HL-60/S4 (cell line): ENCODE measurements at regions not wholly inside any gene's neighbourhood (a gene's known extent, or its start where the extent isn't known, plus 50 kb on each side); places are given as distances from the start of the nearest gene placed in this dataset.
"Not testable (repeated sequence)": the region's sequence is repeated elsewhere in the genome, so short reads cannot be mapped to it uniquely, and the experiment has no call there.

ENCODE experiments used
- in situ Hi-C: fragments of 300-500 bp; cut with MboI; formaldehyde crosslinking; loops from 2 replicates; pipeline ENCODE4 v1.14.3; 2022; ENCODE audit warnings: low sequenced_read_pairs

- in situ Hi-C loops, result loop anchor here (25.0 kb wide), 1 partner anchor 430 kb away; no protein-coding TSS in a partner anchor
Measured at GRCh38 chr12:59407799-59408198, 188.0 kb upstream of the SLC16A7 start.

GRCh38 chr12:59405992-59406391 is 189.8 kb upstream of the SLC16A7 start:
- in situ Hi-C loops, result loop anchor here (25.0 kb wide), 1 partner anchor 431 kb away; no protein-coding TSS in a partner anchor

GRCh38 chr12:59404109-59404650 is 191.6 kb upstream of the SLC16A7 start:
- in situ Hi-C loops, result loop anchor here (25.0 kb wide), 1 partner anchor 433 kb away; no protein-coding TSS in a partner anchor

- in situ Hi-C loops, result loop anchor here (25.0 kb wide), 1 partner anchor 434 kb away; no protein-coding TSS in a partner anchor
Measured at GRCh38 chr12:59403259-59403932, 192.4 kb upstream of the SLC16A7 start.

- in situ Hi-C loops, result loop anchor here (25.0 kb wide), 1 partner anchor 435 kb away; no protein-coding TSS in a partner anchor
Measured at GRCh38 chr12:59401862-59402261, 194.0 kb upstream of the SLC16A7 start.

- in situ Hi-C loops, result no loop called here
Measured at GRCh38 chr12:59398164-59398563, 197.7 kb upstream of the SLC16A7 start.

- in situ Hi-C loops, result no loop called here
Measured at GRCh38 chr12:59396919-59397318, 198.9 kb upstream of the SLC16A7 start.

GRCh38 chr12:59396519-59396918 is 199.3 kb upstream of the SLC16A7 start:
- in situ Hi-C loops, result no loop called here

- in situ Hi-C loops, result not testable (repeated sequence)
Measured at GRCh38 chr12:59395310-59395709, 200.5 kb upstream of the SLC16A7 start.

GRCh38 chr12:59393506-59393905 is 202.3 kb upstream of the SLC16A7 start:
- in situ Hi-C loops, result no loop called here

- in situ Hi-C loops, result no loop called here
Measured at GRCh38 chr12:59389968-59390576, 205.8 kb upstream of the SLC16A7 start.

- in situ Hi-C loops, result no loop called here
Measured at GRCh38 chr12:59388694-59389093, 207.1 kb upstream of the SLC16A7 start.

GRCh38 chr12:59388176-59388575 is 207.7 kb upstream of the SLC16A7 start:
- in situ Hi-C loops, result no loop called here

- in situ Hi-C loops, result no loop called here
Measured at GRCh38 chr12:59386236-59386635, 209.6 kb upstream of the SLC16A7 start.

- in situ Hi-C loops, result no loop called here
Measured at GRCh38 chr12:59383079-59383822, 212.6 kb upstream of the SLC16A7 start.

GRCh38 chr12:59382282-59383078 is 213.3 kb upstream of the SLC16A7 start:
- in situ Hi-C loops, result no loop called here

GRCh38 chr12:59381106-59381505 is 214.7 kb upstream of the SLC16A7 start:
- in situ Hi-C loops, result no loop called here

- in situ Hi-C loops, result no loop called here
Measured at GRCh38 chr12:59375633-59376032, 220.2 kb upstream of the SLC16A7 start.

GRCh38 chr12:59374783-59375182 is 221.0 kb upstream of the SLC16A7 start:
- in situ Hi-C loops, result no loop called here

- in situ Hi-C loops, result no loop called here
Measured at GRCh38 chr12:59372956-59373355, 222.9 kb upstream of the SLC16A7 start.

GRCh38 chr12:59370933-59371332 is 224.9 kb upstream of the SLC16A7 start:
- in situ Hi-C loops, result no loop called here
